Esophagus (tissue), 2 donors: ENCODE measurements at regions not wholly inside any gene's neighbourhood (a gene's known extent, or its start where the extent isn't known, plus 50 kb on each side); places are given as distances from the start of the nearest gene placed in this dataset.
"Not testable (repeated sequence)": the region's sequence is repeated elsewhere in the genome, so short reads cannot be mapped to it uniquely, and the experiment has no call there.

Experiments
- H3K27ac ChIP-seq, 2 donors: one replicate each; pipeline ENCODE4 v1.5.1; 2013; ENCODE audit warnings: low read depth in 2 of 2, mild to moderate bottlenecking in 2 of 2, inconsistent platforms in 1 of 2, low read length in 1 of 2, moderate library complexity in 1 of 2
- H3K27me3 ChIP-seq, 2 donors: one replicate each; pipeline ENCODE4 v1.6.1; 2013; ENCODE audit warnings: low read length in 2 of 2, control low read depth in 1 of 2, mild to moderate bottlenecking in 1 of 2; ENCODE audit not compliant: insufficient read depth in 2 of 2, control insufficient read depth in 1 of 2
- H3K36me3 ChIP-seq, 2 donors: one replicate each; pipeline ENCODE4 v1.6.1; 2013; ENCODE audit warnings: low read length in 1 of 2; ENCODE audit not compliant: control insufficient read depth in 2 of 2, insufficient read depth in 2 of 2
- H3K4me1 ChIP-seq, 2 donors: one replicate each; pipeline ENCODE4 v1.6.1; 2013; ENCODE audit warnings: low read length in 1 of 2; ENCODE audit not compliant: control insufficient read depth in 2 of 2, insufficient read depth in 2 of 2
- H3K4me3 ChIP-seq, 2 donors: one replicate each; pipeline ENCODE4 v1.5.1; 2013; ENCODE audit warnings: low read length in 2 of 2, mild to moderate bottlenecking in 2 of 2, low read depth in 1 of 2, moderate library complexity in 1 of 2
- H3K9me3 ChIP-seq, 2 donors: one replicate each; pipeline ENCODE4 v1.6.1; 2013; ENCODE audit warnings: mild to moderate bottlenecking in 2 of 2, low read depth in 1 of 2, low read length in 1 of 2, moderate library complexity in 1 of 2; ENCODE audit not compliant: control insufficient read depth in 2 of 2, insufficient read depth in 1 of 2
- WGBS, 2 donors: extraction: QIAGEN DNeasy Blood & Tissue Kit; methylation state at CpG; one replicate each; pipeline ENCODE4 v1.1.7; 2013; 5-methylcytosine and 5-hydroxymethylcytosine counted together
- donor health status: healthy with polysubstance abuse.
- donor health status: Bipolar disorder and iron deficiency.

DNA sequence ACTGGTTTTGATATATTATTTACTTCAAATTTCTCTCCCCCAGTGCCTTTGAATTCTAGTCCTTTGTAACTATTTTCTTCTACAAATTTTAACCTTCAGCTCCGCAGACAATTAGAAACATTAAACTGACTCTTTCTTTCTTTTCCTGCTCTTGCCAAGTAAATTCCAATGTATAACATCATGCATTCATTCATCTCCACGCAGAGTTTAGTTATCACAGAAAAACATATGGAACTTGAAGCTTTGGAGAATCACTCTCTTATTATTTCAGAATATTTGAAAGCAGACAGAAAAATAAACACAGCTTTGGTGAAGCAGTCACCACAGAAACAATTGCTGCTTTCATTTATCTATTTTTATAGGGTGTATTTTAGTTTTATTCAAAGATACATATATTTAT is 778.7 kb upstream of the CDH8 start:
- Histone ChIP-seq H3K36me3 (no peaks in the 10 kb centered on the region), H3K4me1 (no peaks in the 10 kb centered on the region), H3K9me3 (no peaks in the 10 kb centered on the region), H3K27me3 (no peaks in the 10 kb centered on the region), H3K4me3 (no peak overlapping the region), H3K27ac (no peak overlapping the region)
- WGBS, 2 donors: 60 to 61% methylated on average over 2 of the region's 2 CpGs

DNA sequence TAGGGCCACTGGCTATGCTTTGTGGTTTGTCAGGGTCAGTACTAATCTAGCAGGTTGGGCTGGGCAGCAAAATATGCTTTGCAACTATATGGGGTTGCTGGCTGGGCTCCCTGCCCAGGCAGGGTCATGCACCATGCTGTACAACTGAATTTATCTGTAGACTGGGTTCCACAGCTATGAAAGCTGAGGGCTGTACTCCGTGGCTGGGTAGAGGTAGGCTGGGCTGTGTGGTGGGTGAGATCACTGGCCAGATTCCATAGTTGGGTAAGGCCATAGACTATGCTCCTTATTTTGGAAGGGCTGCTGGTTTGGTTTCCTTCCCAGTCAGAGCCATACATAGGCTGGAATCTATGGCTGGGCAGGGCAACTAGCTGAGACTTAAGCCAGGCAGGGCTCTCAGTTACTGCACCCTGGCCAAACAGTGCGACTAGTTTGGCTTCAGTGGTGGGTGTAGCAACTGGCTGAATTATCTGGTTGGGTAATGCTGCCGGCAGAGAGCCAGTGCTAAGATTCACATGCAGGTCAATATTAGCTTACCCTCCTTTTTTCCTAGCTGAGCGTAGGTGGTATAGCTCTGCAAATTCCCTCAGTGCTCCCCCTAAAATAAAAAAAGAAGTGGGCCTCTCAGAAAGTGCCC is 769.1 kb upstream of the CDH8 start:
- Histone ChIP-seq H3K4me1 (no peaks in the 10 kb centered on the region), H3K36me3 (no peaks in the 10 kb centered on the region), H3K27ac (no peak overlapping the region), H3K4me3 (no peak overlapping the region), H3K27me3 (no peaks in the 10 kb centered on the region), H3K9me3 (no peaks in the 10 kb centered on the region)
- WGBS, 2 donors: 63 to 77% methylated on average over 4 of the region's 4 CpGs

- Histone ChIP-seq H3K36me3 (no peaks in the 10 kb centered on the region), H3K27ac (no peak overlapping the region), H3K9me3 (no peaks in the 10 kb centered on the region), H3K4me1 (no peaks in the 10 kb centered on the region), H3K4me3 (no peak overlapping the region), H3K27me3 (no peaks in the 10 kb centered on the region)
Measured at GRCh38 chr16:62794724-62795123, 758.5 kb upstream of the CDH8 start.

DNA sequence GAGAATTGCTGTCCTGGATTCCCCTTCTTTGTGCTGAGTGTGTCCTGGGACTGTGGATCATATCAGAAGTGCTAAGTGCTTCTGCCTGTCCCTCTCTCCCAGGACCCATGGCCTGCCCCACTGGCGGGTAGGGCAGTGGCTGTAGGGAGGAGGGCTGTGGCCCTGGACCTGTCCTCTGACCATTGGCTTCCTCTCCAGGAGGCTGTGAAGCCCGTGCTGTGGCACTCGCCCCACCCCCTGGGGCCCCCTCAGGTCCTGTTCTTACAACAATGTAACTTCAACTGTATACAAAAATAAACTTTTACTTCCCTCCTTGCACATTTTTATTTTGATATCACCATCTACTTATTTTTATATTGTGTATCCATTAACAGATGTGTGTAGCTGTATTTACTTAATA is 743.8 kb upstream of the CDH8 start:
- H3K27ac ChIP-seq, H3K4me3 ChIP-seq, H3K27me3 ChIP-seq, H3K4me1 ChIP-seq, H3K36me3 ChIP-seq, H3K9me3 ChIP-seq: not testable (repeated sequence)
- WGBS, 2 donors: 61 to 76% methylated on average over 3 of the region's 3 CpGs

DNA sequence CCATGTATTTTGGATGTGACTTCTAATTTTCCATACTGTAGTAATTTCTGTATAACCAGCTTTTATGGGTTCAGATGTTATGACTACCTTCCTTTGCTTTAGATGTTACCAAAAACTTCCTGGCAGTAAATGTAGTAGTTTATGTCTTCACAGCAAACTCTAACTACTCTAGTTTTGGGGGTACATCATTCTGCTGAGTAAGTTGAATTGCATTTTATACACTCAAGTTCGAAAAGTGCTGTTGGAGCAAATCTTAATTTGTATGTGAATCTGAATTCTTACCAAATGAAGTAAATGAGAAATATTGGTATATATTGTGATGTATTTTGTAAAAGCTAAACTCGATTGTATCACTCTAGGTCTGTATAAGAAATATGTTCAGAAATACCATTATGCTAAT is 728.3 kb upstream of the CDH8 start:
- WGBS, 2 donors: 60 to 72% methylated on average over 2 of the region's 2 CpGs
- Histone ChIP-seq H3K36me3 (no peaks in the 10 kb centered on the region), H3K9me3 (no peaks in the 10 kb centered on the region)

GRCh38 chr16:62760398-62760797 is 724.2 kb upstream of the CDH8 start:
- H3K36me3 ChIP-seq: no peaks in the 10 kb centered on the region
- no peak overlapping the region for H3K27ac ChIP-seq
- no peak overlapping the region for H3K4me3 ChIP-seq
- no peaks in the 10 kb centered on the region for H3K27me3 ChIP-seq
- H3K4me1 ChIP-seq: no peaks in the 10 kb centered on the region
- H3K9me3 ChIP-seq: no peaks in the 10 kb centered on the region

More for the DNA sequence above, 728.3 kb upstream of the CDH8 start:
- Histone ChIP-seq H3K4me3 (no peak overlapping the region), H3K27ac (no peak overlapping the region), H3K4me1 (no peaks in the 10 kb centered on the region), H3K27me3 (no peaks in the 10 kb centered on the region)

GRCh38 chr16:62755938-62756337 is 719.7 kb upstream of the CDH8 start:
- no peak overlapping the region for H3K27ac ChIP-seq
- H3K27me3 ChIP-seq: no peaks in the 10 kb centered on the region
- no peaks in the 10 kb centered on the region for H3K4me1 ChIP-seq
- WGBS, 2 donors: 61% methylated on average over 4 of the region's 4 CpGs
- no peaks in the 10 kb centered on the region for H3K36me3 ChIP-seq
- no peak overlapping the region for H3K4me3 ChIP-seq
- peaks cover 0 to 2% of the 10 kb centered on the region in 2 donors for H3K9me3 ChIP-seq

DNA sequence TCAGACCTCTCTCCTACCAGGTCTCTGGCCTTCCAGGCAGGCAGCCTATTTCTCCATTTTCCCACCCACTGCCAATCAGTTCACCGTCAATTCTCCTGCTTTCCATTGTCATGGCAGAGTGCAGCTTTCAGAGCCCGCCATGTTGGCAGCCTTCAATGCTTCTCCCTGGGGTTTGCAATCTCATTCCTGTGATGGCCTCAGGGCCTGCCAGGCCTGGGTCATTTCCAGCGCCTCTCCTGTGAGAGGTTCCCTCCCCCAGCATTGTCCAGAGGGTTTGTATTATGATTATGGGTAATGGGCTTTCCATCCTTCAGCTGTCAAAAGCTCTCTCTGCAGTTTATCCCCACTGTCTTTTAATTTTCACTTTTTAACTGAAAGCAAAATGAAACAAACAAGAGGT is 716.6 kb upstream of the CDH8 start:
- peaks cover 0 to 2% of the 10 kb centered on the region in 2 donors for H3K9me3 ChIP-seq
- no peaks in the 10 kb centered on the region for H3K4me1 ChIP-seq
- no peak overlapping the region for H3K27ac ChIP-seq
- WGBS, 2 donors: 68 to 69% methylated on average over 3 of the region's 3 CpGs
- no peaks in the 10 kb centered on the region for H3K36me3 ChIP-seq
- no peaks in the 10 kb centered on the region for H3K27me3 ChIP-seq
- no peak overlapping the region for H3K4me3 ChIP-seq

GRCh38 chr16:62751218-62751617 is 715.0 kb upstream of the CDH8 start:
- Histone ChIP-seq H3K4me3 (no peak overlapping the region), H3K27me3 (no peaks in the 10 kb centered on the region), H3K9me3 (peaks cover 0 to 2% of the 10 kb centered on the region in 2 donors), H3K4me1 (no peaks in the 10 kb centered on the region), H3K27ac (no peak overlapping the region), H3K36me3 (no peaks in the 10 kb centered on the region)
- 51 to 58% methylated on average over 1 of the region's 1 CpG for WGBS, 2 donors

DNA sequence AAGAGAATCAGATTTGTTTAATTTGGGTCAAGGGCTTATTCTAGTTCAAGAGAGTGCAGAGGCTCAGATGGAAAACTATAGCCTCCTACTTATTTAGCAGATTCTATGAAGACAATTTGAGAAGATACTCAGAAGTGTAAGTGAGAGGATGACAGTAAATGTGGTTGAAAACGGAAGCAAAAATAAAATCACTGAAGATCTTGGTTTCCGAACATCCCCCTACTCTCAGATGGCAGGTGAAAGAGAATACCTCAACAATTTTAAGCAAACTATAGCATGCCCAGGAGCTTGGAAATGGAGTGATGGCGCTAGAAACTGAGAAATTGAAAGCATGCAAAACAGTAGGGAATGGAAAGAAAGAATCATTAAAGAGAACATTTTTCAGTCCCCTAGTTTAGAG is 705.5 kb upstream of the CDH8 start:
- Histone ChIP-seq H3K36me3 (no peaks in the 10 kb centered on the region), H3K27ac (no peak overlapping the region), H3K4me1 (no peaks in the 10 kb centered on the region), H3K9me3 (no peaks in the 10 kb centered on the region), H3K27me3 (no peaks in the 10 kb centered on the region), H3K4me3 (no peak overlapping the region)
- 54 to 84% methylated on average over 3 of the region's 3 CpGs for WGBS, 2 donors
